ENCODE measurements at regions not wholly inside any gene's neighbourhood (a gene's known extent, or its start where the extent isn't known, plus 50 kb on each side); places are given as distances from the start of the nearest gene placed in this dataset.

GRCh38 chr2:59702026-59702425, 851.4 kb downstream of the BCL11A start:
- DNase-seq, result no peak

DNA sequence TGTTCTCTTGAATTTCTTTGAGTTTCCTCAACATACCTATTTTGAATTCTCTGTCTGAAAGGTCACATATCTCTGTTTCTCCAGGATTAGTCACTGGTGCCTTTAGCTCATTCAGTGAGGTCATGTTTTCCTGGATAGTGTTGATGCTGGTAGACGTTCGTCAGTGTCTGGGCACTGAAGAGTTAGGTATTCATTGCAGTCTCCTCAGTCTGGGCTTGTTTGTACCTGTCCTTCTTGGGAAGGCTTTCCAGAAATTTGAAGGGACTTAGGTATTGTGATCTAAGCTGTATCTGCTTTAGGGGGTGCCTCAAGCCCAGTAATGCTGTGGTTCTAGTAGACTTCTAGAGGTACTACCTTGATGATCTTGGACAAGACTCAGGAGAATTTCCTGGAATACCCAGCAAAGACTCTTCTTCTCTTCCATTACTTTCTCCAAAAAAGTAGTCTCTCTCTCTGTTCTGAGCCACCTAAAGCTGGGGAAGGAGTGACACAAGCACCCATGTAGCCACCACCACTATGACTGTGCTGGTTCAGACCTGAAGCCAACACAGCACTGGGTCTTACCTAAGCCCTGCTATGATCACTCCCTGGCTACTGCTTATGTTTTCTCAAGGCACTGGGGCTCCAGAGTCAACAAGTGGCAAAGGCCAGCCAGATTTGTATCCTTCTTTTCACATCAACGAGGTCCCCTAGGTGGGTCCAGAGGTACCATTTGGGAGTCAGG, 852.0 kb downstream of the BCL11A start:
- DNase-seq, result no peak

- DNase-seq, result no peak
Measured at GRCh38 chr2:59694176-59694575, 859.3 kb downstream of the BCL11A start.

DNA sequence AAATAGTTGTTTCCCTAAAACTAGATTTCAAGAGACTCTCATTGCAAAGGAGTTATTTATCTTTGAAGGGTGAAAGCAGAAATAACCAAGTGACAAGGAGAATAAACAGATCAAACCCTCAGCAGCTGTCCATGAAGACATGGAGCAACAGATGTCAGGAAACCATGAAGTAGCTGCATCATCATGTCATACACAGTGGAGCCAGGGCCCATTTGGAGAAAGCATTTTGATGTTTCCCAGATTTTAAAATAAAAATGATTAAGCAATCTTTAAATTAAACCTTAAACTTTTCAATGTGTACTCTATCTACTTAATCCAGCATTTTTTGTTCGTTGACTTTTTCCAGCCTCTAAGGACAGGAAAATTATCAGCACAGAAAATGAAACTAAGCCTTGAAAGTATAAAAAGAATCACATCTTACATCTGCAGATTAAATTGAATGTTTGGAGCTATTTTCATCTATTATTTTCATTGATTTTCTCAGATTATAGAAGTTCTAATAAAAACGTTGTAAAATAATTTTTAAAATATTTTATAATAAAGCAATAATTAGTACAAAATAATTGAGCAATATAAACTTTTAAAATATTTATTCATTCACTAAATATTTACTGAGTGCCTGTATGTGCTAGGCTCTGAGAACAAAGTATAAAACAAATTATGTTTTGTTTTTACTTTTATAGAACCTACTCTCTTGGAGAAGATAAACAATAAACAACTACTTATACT, 860.1 kb downstream of the BCL11A start:
- DNase-seq, result no peak

DNA sequence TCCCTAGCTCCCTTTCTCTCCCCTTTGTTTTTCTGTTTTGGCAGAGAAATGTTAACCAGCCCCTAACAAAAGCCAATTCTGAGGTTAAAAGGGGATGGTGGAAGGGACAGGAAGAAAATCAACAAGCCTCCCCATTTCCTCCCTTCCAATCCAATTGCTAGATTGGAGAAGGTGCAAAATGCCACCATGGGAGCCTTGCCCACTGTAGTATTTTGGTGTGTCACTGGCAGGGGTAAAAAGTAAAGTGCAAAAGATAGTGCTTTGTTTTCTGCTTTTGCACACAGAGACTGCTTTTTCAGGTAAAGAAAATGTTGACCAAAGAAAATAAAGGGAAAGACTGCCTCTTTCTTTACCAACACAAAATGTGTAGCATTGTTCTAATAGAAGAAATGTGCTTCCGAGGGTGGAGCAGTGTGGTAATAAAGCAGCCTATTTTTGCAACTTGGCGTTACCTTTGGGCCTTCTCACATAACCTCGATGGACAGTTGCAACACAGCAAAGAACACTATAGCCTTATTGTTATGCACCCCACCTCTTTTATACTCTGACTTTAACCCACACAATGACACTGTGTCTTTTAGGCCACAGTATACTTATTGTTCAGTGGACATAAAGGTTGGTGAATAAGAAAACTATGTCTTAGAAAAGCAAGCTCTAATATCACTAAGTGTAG, 861.8 kb downstream of the BCL11A start:
- DNase-seq, result no peak

DNA sequence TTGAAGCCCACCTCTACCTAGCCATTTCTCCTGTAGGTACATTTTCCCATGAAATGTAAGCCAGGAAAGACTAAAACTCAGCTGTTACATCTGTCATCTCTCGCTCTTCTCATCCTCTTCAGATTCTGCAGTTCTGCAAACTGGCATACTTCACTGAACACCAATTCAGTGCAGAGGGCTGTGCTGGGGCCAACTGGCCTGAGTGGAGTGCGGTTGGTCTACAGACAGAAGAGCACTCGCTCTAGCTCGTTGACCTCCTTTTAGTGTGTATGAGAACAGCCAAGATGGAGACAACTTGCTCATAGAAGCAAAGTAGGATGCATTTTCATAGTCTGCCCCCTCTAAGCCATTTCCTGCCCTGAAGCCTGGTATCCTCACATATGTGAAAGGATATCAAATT, 862.6 kb downstream of the BCL11A start:
- no peak for DNase-seq

- no peak for DNase-seq
Measured at GRCh38 chr2:59684771-59685166, 868.7 kb downstream of the BCL11A start.

DNA sequence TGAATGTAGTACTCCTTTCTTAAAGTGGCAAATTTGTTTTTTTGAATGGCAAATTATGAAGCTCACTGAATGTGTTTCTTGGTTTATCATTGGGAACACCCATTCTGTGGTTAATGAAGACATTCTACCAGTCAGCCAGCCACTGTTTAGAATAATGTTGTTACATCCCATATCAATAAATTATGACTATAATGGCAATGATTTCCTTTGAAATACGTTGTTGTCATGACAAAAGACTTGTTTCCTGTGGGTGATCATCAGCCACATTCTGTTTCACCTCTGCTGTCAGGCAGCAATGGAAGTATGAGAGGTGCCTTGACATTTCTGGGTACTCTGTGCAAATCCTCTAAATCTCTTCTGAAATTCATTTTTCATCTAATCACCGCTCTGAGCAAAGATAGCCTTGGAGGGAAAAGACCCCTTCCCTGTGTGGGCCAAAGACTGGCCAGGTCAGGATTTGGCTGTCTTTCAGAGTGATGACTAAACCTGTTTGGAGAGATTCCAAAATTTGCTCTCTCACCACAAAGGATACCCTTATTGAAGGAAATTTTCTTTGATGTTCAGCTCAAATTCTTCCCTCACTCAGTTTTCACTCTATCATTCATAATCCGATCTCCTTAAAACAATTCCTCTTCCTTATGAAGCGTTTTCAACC, 869.2 kb downstream of the BCL11A start:
- DNase-seq, result no peak

GRCh38 chr2:59680863-59681262, 872.6 kb downstream of the BCL11A start:
- DNase-seq, result no peak

DNA sequence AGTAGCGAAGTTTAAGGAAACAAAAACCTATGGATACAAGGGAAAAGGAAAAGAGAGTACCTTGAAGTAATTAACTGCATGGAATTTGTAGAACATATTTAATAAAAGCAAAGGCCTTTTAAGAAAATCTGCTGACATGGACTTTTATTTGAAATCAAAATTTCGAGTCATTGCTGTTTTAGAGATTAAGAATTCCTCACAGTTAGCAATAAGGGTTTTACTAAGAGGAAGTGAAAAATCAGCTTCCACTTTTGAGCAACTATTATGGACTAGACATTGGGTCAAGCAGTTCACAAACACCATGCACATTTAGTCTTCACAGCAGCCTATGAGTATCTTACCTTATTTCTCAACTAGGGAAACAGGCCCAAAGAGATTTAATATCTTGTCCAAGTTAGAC, 876.3 kb downstream of the BCL11A start:
- DNase-seq, result no peak

- no peak for DNase-seq
Measured at GRCh38 chr2:59674100-59674499, 879.4 kb downstream of the BCL11A start.

DNA sequence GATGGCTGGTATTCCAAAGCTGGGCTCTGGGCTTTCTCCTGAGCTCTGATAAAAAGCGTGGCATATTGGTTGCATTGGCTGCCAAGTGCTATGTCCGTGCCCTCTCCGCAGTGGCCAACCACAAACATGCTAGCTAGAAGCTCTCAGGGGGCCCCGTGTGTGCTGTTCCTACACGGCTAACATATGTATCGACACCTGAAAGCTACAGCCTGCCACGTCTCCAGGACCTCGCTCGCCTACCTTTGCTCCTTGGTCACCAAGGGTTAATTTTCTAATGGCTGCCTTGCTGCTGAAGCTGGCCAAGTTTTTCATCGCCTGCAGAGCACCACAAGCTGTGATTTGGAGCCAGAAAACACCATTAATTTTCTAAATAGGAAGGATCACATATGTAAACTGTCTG, 888.4 kb downstream of the BCL11A start:
- DNase-seq, result no peak

DNA sequence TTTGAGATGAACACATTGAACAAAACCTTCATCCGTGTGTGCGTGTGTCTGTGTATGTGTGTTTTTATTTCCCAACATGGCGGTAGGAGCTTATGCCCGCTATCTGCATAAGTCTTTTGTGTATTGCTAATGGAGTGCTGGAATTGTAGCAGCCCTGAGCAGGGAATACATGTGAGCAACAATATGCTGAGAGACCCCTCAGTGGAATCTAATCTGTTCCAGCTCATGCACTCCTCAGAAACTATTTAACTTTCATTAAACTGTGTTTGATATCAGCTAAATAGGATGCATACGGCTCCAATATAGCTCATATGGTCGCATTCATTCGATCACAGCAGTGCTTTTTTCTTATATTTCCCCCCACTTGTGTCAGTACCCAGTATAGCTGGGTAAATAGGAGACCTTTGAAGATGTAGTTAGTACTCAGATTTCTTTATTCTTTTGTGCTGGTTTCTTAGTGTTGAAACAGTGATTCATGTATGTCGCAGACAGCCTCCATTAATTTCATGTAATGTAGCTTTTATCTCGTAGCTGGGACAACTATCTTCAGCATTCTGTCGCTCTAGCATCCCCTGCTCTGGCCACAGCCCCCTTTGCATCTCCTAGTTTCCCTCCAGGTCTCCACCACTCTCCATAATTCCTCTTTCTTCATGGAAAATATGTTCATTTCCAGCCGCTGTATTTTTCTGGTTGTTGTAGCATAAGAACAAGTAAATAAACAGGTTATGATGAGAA, 891.2 kb downstream of the BCL11A start:
- DNase-seq, result no peak

- no peak for DNase-seq
Measured at GRCh38 chr2:59660262-59660661, 893.2 kb downstream of the BCL11A start.

GRCh38 chr2:59658906-59659635, 894.4 kb downstream of the BCL11A start:
- no peak for DNase-seq

- DNase-seq, result no peak
Measured at GRCh38 chr2:59655809-59656208, 897.6 kb downstream of the BCL11A start.

GRCh38 chr2:59654710-59655109, 898.7 kb downstream of the BCL11A start:
- no peak for DNase-seq

GRCh38 chr2:59653164-59653563, 900.3 kb downstream of the BCL11A start:
- DNase-seq, result no peak

- DNase-seq, result no peak
Measured at GRCh38 chr2:59630789-59631188, 922.7 kb downstream of the BCL11A start.

- DNase-seq, result no peak
Measured at GRCh38 chr2:59627599-59627998, 925.9 kb downstream of the BCL11A start.

DNA sequence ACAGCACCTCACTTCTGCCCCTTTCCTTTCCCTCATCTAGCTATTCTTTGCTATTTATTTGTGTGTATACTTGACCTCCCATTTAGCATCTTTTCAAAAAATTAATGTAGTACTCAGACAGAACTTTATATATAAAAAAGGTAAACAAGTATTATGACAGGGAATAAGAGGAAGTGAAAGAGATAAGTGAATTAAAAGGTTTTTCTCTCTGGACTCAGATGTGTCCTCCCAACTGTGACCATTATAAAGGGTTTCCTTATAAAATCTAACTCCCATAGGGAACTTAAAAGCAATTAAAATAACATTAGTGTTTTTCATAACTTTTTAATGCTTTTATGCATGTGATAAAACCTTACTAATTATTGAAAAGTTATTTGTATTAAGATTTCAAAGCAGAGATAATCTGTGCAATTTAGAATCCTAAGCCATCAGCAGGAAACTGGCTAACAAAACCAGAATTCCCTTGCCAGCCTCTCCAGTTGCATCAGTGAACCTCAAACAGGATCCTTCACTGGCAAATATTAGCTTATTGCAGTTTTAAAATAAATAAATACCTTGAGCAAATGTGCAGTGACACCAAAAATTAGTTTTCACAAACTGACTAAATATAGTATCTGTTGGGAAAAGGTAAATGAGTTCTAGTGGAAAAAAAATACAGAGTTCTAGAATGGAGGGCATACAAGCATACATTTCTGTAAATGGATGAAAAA, 930.7 kb downstream of the BCL11A start:
- DNase-seq, result no peak

Data from NCI-H146 (cell line).